ENCODE measurements at regions not wholly inside any gene's neighbourhood (a gene's known extent, or its start where the extent isn't known, plus 50 kb on each side); places are given as distances from the start of the nearest gene placed in this dataset.

GRCh38 chr3:82773207-82773606 is 1011.8 kb upstream of the GBE1 start:
- TF ChIP-seq CTCF (conservative IDR thresholded peaks at IDR 0.05) = no peak
- no peak for TF ChIP-seq ZFX (IDR thresholded peaks at IDR 0.05)
